Lower lobe of right lung (tissue), 2 donors: ENCODE measurements at regions not wholly inside any gene's neighbourhood (a gene's known extent, or its start where the extent isn't known, plus 50 kb on each side); places are given as distances from the start of the nearest gene placed in this dataset.

Experiments
- ATAC-seq, 2 donors: fragments of 200-7000 bp; cut with Tn5 transposase; one replicate each; pipeline ENCODE4 v1.9.1; 2020 to 2022; ENCODE audit warnings: mild to moderate bottlenecking in 2 of 2, moderate library complexity in 2 of 2
- DNase-seq: peaks from one replicate; pipeline ENCODE4 v3.0.0-alpha.2; 2020
- H3K27ac ChIP-seq: fragments of 200-600 bp; one replicate; pipeline ENCODE4 v1.8.0; 2022
- H3K27me3 ChIP-seq: fragments of 200-600 bp; one replicate; pipeline ENCODE4 v1.8.0; 2022; ENCODE audit warnings: low read depth
- H3K36me3 ChIP-seq: fragments of 200-600 bp; one replicate; pipeline ENCODE4 v1.8.0; 2022; ENCODE audit warnings: mild to moderate bottlenecking
- H3K4me1 ChIP-seq: fragments of 200-600 bp; one replicate; pipeline ENCODE4 v1.8.0; 2022
- H3K4me3 ChIP-seq: fragments of 200-600 bp; one replicate; pipeline ENCODE4 v1.8.0; 2022; ENCODE audit warnings: mild to moderate bottlenecking
- H3K9me3 ChIP-seq: fragments of 200-600 bp; one replicate; pipeline ENCODE4 v1.8.0; 2022
- intact Hi-C: fragments of 100-400 bp; cut with DNase I; formaldehyde crosslinking; loops from one replicate; pipeline ENCODE4 v1.11.0; 2022
- TF ChIP-seq, protein P1 (sequence below): fragments of 200-600 bp; IDR thresholded peaks from one replicate; pipeline ENCODE4 v1.8.0; 2022; ENCODE audit warnings: antibody characterized with exemption, mild to moderate bottlenecking
- donor health status: DM: no; HTN: yes; CAD: no; lungs with severe emphysema.

DNA sequence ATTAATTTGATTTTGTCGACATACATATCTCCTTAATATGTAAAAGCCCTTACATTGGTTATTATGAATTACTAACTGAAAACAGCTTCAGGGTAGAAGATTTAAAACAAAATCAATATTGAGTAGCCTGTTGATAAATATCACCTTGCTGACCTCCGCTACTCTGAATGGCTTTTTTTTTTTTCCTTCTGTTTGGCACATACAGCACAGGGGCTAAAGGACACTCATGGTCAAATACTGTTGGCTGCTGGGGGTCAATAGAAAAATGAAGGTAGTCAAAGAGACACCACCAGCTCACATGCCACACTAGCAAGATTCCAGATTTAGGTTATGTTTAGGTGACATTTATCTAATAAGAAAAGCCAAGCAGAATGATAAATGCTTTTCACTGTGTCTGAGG is 1642.4 kb upstream of the SLC39A10 start:
- Histone ChIP-seq H3K27me3 (no peaks in the 10 kb centered on the region), H3K27ac (no peak overlapping the region), H3K9me3 (no peaks in the 10 kb centered on the region), H3K4me3 (no peak overlapping the region), H3K4me1 (no peaks in the 10 kb centered on the region), H3K36me3 (no peaks in the 10 kb centered on the region)
- ATAC-seq (no peak), DNase-seq (no peak)
- intact Hi-C loops: no loop called here
- TF ChIP-seq, protein P1, sequence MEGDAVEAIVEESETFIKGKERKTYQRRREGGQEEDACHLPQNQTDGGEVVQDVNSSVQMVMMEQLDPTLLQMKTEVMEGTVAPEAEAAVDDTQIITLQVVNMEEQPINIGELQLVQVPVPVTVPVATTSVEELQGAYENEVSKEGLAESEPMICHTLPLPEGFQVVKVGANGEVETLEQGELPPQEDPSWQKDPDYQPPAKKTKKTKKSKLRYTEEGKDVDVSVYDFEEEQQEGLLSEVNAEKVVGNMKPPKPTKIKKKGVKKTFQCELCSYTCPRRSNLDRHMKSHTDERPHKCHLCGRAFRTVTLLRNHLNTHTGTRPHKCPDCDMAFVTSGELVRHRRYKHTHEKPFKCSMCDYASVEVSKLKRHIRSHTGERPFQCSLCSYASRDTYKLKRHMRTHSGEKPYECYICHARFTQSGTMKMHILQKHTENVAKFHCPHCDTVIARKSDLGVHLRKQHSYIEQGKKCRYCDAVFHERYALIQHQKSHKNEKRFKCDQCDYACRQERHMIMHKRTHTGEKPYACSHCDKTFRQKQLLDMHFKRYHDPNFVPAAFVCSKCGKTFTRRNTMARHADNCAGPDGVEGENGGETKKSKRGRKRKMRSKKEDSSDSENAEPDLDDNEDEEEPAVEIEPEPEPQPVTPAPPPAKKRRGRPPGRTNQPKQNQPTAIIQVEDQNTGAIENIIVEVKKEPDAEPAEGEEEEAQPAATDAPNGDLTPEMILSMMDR: no peak

DNA sequence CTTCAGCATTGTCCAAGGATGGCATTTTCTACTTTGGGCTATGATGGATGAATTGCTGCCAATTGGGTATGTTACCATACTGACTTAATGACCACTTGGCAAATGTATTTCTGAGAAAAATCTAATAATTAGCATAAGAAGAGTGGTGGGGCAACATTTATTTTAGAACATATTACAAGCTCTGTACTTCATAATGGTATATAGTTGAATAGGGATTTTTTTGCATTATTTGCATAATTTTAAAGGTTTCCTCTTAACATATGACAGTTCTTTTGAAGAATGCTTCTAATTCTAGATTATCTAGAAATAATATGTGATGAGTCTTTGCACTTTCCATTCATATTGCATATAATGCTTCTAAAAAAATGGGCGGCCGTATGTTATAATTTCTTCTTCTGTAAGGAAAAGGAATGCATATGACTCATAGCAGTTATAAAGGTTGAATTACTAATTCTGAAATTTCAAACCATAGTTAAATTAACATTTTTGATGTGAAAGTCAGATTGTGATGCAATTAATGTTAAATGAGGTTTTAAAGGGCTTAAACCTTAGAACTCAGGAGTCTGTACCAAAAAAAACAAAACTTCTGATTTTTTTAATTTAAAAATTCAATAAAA is 1652.3 kb upstream of the SLC39A10 start:
- no peak overlapping the region for H3K4me3 ChIP-seq
- H3K27me3 ChIP-seq: no peaks in the 10 kb centered on the region
- no peaks in the 10 kb centered on the region for H3K9me3 ChIP-seq
- intact Hi-C loops: no loop called here
- ATAC-seq (no peak), DNase-seq (no peak)
- no peak overlapping the region for H3K27ac ChIP-seq
- TF ChIP-seq, protein P1: no peak
- H3K36me3 ChIP-seq: no peaks in the 10 kb centered on the region
- H3K4me1 ChIP-seq: no peaks in the 10 kb centered on the region

DNA sequence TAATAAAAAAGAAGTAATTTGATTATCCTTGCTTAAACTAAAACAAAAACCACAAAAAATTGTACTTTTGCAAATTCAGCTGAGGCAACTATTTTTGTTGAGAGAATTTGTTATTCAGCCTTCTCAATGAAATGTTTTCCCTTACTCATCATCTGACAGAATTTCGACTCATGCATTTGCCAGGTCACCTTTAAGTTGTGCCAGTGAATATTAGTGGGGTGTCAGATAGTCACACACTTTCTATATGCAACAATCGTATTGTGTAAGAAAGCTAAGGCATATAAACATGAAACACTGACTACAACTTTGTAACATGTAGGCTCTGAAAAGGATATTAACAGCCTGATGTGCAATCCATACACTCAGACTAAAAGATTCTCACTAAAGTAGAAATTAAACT is 1653.1 kb upstream of the SLC39A10 start:
- TF ChIP-seq, protein P1: no peak
- no peak for DNase-seq
- no peak overlapping the region for H3K4me3 ChIP-seq
- no peaks in the 10 kb centered on the region for H3K36me3 ChIP-seq
- intact Hi-C loops: no loop called here
- H3K9me3 ChIP-seq: no peaks in the 10 kb centered on the region
- H3K27ac ChIP-seq: no peak overlapping the region
- ATAC-seq: no peak
- no peaks in the 10 kb centered on the region for H3K4me1 ChIP-seq
- H3K27me3 ChIP-seq: no peaks in the 10 kb centered on the region

DNA sequence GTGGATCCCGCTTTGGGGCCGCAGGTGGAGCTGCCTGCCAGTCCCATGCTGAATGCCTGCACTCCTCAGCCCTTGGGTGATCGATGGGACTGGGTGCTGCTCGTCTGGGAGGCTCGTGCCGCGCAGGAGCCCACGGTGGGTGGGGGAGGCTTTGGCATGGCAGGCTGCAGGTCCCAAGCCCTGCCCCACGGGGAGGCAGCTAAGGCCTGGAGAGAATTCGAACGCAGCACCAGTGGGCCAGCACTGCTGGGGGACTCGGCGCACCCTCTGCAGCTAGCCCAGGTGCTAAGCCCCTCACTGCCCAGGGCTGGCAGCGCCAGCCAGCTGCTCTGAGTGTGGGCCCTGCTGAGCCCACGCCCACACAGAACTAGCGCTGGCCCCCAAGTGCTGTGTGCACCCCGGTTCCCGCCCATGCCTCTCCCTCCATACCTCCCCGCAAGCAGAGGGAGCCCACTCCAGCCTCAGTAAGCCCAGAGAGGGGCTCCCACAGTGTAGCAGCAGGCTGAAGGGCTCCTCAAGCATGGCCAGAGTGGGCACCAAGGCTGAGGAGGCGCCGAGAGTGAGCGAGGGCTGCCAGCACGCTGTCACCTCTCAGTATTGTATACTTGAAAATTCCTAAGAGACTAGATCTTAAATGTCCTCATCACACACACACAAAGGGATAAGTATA is 1654.2 kb upstream of the SLC39A10 start:
- TF ChIP-seq, protein P1: no peak
- no peaks in the 10 kb centered on the region for H3K9me3 ChIP-seq
- H3K27ac ChIP-seq: no peak overlapping the region
- ATAC-seq: peak in 1 of 2 donors; percentile 48
- intact Hi-C loops: no loop called here
- no peak overlapping the region for H3K4me3 ChIP-seq
- no peaks in the 10 kb centered on the region for H3K4me1 ChIP-seq
- H3K36me3 ChIP-seq: no peaks in the 10 kb centered on the region
- no peak for DNase-seq
- no peaks in the 10 kb centered on the region for H3K27me3 ChIP-seq

DNA sequence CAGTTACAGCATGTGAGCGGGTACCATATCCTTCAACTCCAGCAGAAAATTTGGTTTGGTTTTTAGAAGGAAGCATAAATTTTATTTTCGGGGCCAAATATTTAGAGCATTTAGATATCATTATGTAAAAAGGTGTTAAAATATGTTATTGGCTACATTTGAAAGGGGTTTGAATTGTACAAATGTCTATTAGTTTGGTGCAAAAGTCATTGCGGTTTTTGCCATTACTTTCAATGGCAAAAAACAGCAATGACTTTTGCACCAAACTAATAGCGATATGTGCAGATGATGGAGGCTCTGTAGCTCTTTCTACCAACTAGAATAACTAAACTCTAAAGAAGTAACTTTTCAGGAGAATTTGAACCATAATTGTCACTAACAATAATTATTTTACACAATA is 1666.2 kb upstream of the SLC39A10 start:
- H3K4me3 ChIP-seq: no peak overlapping the region
- intact Hi-C loops: no loop called here
- H3K27ac ChIP-seq: no peak overlapping the region
- H3K36me3 ChIP-seq: no peaks in the 10 kb centered on the region
- no peak for DNase-seq
- ATAC-seq: no peak
- H3K27me3 ChIP-seq: no peaks in the 10 kb centered on the region
- TF ChIP-seq, protein P1: no peak
- no peaks in the 10 kb centered on the region for H3K4me1 ChIP-seq
- no peaks in the 10 kb centered on the region for H3K9me3 ChIP-seq
